ENCODE measurements at regions not wholly inside any gene's neighbourhood (a gene's known extent, or its start where the extent isn't known, plus 50 kb on each side); places are given as distances from the start of the nearest gene placed in this dataset.

DNA sequence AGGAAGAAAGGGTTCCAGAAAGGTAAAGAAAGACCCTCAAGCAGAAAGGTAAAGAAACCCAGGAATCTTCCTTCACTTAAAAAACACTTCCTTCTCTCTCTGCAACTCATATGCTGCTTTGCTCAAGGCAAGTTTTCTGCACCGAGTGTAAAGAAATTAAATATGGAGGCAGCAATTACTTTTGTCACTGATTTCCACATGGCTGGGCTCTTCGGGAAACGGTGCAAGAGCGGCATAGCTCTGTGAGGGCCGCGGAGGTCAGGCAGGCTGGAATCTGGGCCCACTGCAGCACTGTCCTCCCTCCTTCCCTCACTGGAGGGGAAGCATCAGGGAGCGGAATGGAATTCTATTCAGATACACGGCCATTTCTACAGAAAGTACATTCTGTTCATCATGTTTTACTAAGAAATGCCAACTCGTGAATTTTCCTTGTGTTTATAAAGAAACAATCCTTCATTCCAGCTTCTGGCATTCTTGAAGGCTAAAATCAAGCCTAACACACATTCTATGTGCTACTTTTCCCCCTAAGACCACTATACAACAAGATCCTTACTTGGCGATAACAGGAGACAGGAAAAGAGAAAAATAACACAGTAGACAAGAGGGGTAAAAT, 212.2 kb downstream of the SIPA1L2 start:
- TF ChIP-seq ZNF184 (CRISPR knock-in tag; IDR thresholded peaks at IDR 0.05) (no peak), MBD2 (IDR thresholded peaks at IDR 0.05; ENCODE audit: borderline replicate concordance, low read depth) (no peak), FOXP1 (CRISPR knock-in tag; IDR thresholded peaks at IDR 0.05) (no peak), NCOA4 (IDR thresholded peaks at IDR 0.05; ENCODE audit: partially characterized antibody) (no peak), MCM3 (IDR thresholded peaks at IDR 0.05) (no peak), ZNF140 (CRISPR knock-in tag; IDR thresholded peaks at IDR 0.05) (no peak), PHF21A (IDR thresholded peaks at IDR 0.05; ENCODE audit: borderline replicate concordance, low read depth) (no peak), MCM5 (IDR thresholded peaks at IDR 0.05; ENCODE audit: low read depth) (no peak)
- TF ChIP-seq, protein P1, sequence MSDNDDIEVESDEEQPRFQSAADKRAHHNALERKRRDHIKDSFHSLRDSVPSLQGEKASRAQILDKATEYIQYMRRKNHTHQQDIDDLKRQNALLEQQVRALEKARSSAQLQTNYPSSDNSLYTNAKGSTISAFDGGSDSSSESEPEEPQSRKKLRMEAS (CRISPR knock-in tag; IDR thresholded peaks at IDR 0.05), result no peak

Data from K562 (cell line).